Upper lobe of left lung (tissue), 6 donors: ENCODE measurements at regions not wholly inside any gene's neighbourhood (a gene's known extent, or its start where the extent isn't known, plus 50 kb on each side); places are given as distances from the start of the nearest gene placed in this dataset.
A peak's percentile ranks its signal among the peaks of the same experiment; 100 is the strongest.

Source experiments
- ATAC-seq, 2 donors: fragments of 200-7000 bp; cut with Tn5 transposase; one replicate each; pipeline ENCODE4 v1.9.1; 2022; ENCODE audit warnings: mild to moderate bottlenecking in 2 of 2, moderate library complexity in 2 of 2; ENCODE audit not compliant: low FRiP score in 2 of 2
- DNase-seq, 2 donors: peaks; one replicate each; pipeline ENCODE4 v3.0.0-alpha.2; 2019 to 2020
- H3K27ac ChIP-seq, 4 donors: fragments of 200-600 bp; sonication (generic); one replicate each; pipeline ENCODE4 v1.5.1; 2016 to 2019
- H3K27me3 ChIP-seq, 4 donors: fragments of 200-600 bp; sonication (generic); one replicate each; pipeline ENCODE4 v1.5.1; 2017 to 2019
- H3K36me3 ChIP-seq, 4 donors: fragments of 200-600 bp; sonication (generic); one replicate each; pipeline ENCODE4 v1.5.1; 2016 to 2019
- H3K4me1 ChIP-seq, 4 donors: fragments of 200-600 bp; sonication (generic); one replicate each; pipeline ENCODE4 v1.5.1; 2018 to 2019
- H3K4me3 ChIP-seq, 4 donors: fragments of 200-600 bp; sonication (generic); one replicate each; pipeline ENCODE4 v1.5.1; 2017 to 2019; ENCODE audit warnings: mild to moderate bottlenecking in 2 of 4, moderate library complexity in 1 of 4
- H3K9me3 ChIP-seq, 4 donors: fragments of 200-600 bp; sonication (generic); one replicate each; pipeline ENCODE4 v1.5.1; 2018 to 2019
- CTCF ChIP-seq, 6 experiments: fragments of 450-650 bp in 4 of 6; fragments of 200-600 bp in 2 of 6; sonication (generic) in 2 of 6; IDR thresholded peaks; one replicate each; pipeline ENCODE4 v1.5.1; 2016 to 2019; ENCODE audit warnings: antibody characterized with exemption in 6 of 6
- EP300 ChIP-seq, 4 donors: sonication (generic); formaldehyde crosslinking; IDR thresholded peaks; one replicate each; pipeline ENCODE4 v1.5.1; 2017; ENCODE audit warnings: antibody characterized with exemption in 4 of 4, control low read depth in 2 of 4
- POLR2A ChIP-seq, 4 donors: fragments of 450-650 bp; IDR thresholded peaks; one replicate each; pipeline ENCODE4 v1.5.1; 2016 to 2017; ENCODE audit warnings: antibody characterized with exemption in 4 of 4, mild to moderate bottlenecking in 2 of 4
- POLR2AphosphoS5 ChIP-seq, 2 donors: sonication (generic); formaldehyde crosslinking; IDR thresholded peaks; one replicate each; pipeline ENCODE4 v1.5.1; 2017; ENCODE audit warnings: antibody characterized with exemption in 2 of 2
- WGBS, 2 donors: methylation state at CpG; one replicate each; pipeline ENCODE4 v1.1.5; 2017 to 2018; 5-methylcytosine and 5-hydroxymethylcytosine counted together
- donor health status: DM: no; HTN: no; CAD: no; lungs with moderate emphysema.
- donor health status: DM: no; HTN: yes; CAD: no; lungs with severe emphysema.

DNA sequence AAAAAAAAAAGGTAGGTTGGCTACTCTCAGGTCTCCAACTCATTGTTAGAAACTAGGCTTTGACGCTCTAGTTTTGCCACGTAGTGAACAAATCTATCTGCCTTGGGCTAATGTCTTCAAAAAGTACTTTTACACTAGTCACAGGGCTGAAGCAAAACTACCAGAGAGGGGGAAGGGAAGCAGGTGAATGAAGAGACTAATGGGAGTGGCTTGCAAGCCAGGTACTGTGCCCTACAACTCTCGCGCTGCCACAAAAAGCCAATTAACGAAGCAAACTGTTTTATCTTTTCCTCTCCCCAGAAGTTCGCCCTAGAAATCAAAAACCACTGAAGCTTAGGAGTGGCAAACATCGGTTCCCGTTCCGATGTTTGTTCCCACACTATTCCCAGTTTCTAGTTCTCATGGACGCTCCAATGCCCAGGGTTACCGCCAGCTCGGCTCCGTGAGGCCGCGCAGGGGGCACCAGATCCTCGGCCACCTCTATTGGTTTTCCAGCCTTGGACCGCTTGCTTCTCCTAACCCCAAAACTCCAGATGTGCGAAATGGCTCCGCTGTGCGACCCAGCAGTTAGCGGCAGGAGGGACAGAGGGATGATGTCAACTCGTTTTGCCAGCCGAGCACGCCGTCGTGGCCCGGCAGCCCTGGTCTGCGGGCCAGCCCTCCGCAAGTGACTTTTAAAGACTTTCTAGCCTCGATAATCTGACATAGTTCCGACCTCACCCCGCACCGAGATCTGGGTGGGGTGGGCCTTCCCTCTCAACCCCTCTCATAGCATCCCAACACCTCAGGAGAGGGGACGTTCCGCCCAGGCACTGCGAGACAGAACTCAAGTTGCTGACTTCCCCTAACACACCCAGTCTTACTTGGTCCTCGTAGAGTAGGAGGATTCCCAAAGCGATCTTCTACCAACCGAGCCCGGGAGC is 242.1 kb downstream of the KDM5D start:
- no peak for ATAC-seq
- DNase-seq: peak in 1 of 2 donors; percentile 56
- Histone ChIP-seq H3K4me1 (no peaks in the 10 kb centered on the region), H3K36me3 (no peaks in the 10 kb centered on the region), H3K27ac (no peak overlapping the region), H3K4me3 (peak overlapping the region in 2 of 4 donors; percentile 33 to 38), H3K9me3 (no peaks in the 10 kb centered on the region), H3K27me3 (no peaks in the 10 kb centered on the region)
- 51% methylated on average over 17 of the region's 40 CpGs; no CpG with 5 or more reads in 1 of the 2 donors for WGBS, 2 donors
- no peak for TF ChIP-seq CTCF (IDR thresholded peaks at IDR 0.05)
- no peak for TF ChIP-seq EP300 (IDR thresholded peaks at IDR 0.05)
- TF ChIP-seq POLR2AphosphoS5 (IDR thresholded peaks at IDR 0.05): no peak
- TF ChIP-seq POLR2A (IDR thresholded peaks at IDR 0.05): no peak

- Histone ChIP-seq H3K4me3 (no peak overlapping the region), H3K4me1 (no peaks in the 10 kb centered on the region), H3K27me3 (no peaks in the 10 kb centered on the region), H3K36me3 (no peaks in the 10 kb centered on the region), H3K9me3 (no peaks in the 10 kb centered on the region), H3K27ac (no peak overlapping the region)
- ATAC-seq (no peak), DNase-seq (no peak)
- WGBS, 2 donors: 69% methylated on average over 3 of the region's 5 CpGs; no CpG with 5 or more reads in 1 of the 2 donors
- TF ChIP-seq EP300 (IDR thresholded peaks at IDR 0.05): no peak
- TF ChIP-seq POLR2AphosphoS5 (IDR thresholded peaks at IDR 0.05): no peak
- TF ChIP-seq CTCF (IDR thresholded peaks at IDR 0.05): no peak
- no peak for TF ChIP-seq POLR2A (IDR thresholded peaks at IDR 0.05)
These were observed 246.0 kb downstream of the KDM5D start for GRCh38 chrY:19498556-19498955.

DNA sequence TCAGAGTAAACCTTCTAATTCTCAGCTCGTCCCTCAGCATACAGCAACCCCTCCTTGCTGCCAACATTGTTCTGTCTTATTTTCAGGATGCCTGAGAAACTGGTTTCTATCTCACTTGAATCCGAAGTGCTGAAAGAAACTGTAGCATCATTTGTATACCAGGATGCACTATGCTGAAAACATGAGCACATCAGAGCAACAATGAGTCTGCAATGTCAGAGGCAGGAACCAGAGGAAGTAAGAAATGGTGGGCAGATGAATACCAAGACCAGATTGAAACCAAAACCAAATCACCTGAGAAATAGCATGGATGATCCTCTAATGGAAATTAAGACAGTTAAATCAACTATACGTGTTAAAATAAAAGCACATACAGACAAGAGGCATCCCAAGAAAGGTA is 257.0 kb downstream of the KDM5D start:
- Histone ChIP-seq H3K27me3 (no peaks in the 10 kb centered on the region), H3K9me3 (no peaks in the 10 kb centered on the region), H3K4me3 (no peak overlapping the region), H3K27ac (no peak overlapping the region), H3K36me3 (no peaks in the 10 kb centered on the region), H3K4me1 (no peaks in the 10 kb centered on the region)
- TF ChIP-seq EP300 (IDR thresholded peaks at IDR 0.05) (no peak), POLR2A (IDR thresholded peaks at IDR 0.05) (no peak), POLR2AphosphoS5 (IDR thresholded peaks at IDR 0.05) (no peak), CTCF (IDR thresholded peaks at IDR 0.05) (no peak)
- no peak for ATAC-seq
- no peak for DNase-seq
- 74% methylated on average over 3 of the region's 3 CpGs; no CpG with 5 or more reads in 1 of the 2 donors for WGBS, 2 donors

GRCh38 chrY:19484997-19485396 is 259.5 kb downstream of the KDM5D start:
- no peak for ATAC-seq
- Histone ChIP-seq H3K4me3 (no peak overlapping the region), H3K27me3 (no peaks in the 10 kb centered on the region), H3K4me1 (no peaks in the 10 kb centered on the region), H3K36me3 (no peaks in the 10 kb centered on the region), H3K9me3 (no peaks in the 10 kb centered on the region), H3K27ac (no peak overlapping the region)
- 91% methylated on average over 2 of the region's 2 CpGs; no CpG with 5 or more reads in 1 of the 2 donors for WGBS, 2 donors
- TF ChIP-seq CTCF (IDR thresholded peaks at IDR 0.05): no peak
- no peak for TF ChIP-seq POLR2AphosphoS5 (IDR thresholded peaks at IDR 0.05)
- no peak for TF ChIP-seq EP300 (IDR thresholded peaks at IDR 0.05)
- TF ChIP-seq POLR2A (IDR thresholded peaks at IDR 0.05): no peak
- DNase-seq: no peak
